GM18517 (cell line): ENCODE measurements at regions not wholly inside any gene's neighbourhood (a gene's known extent, or its start where the extent isn't known, plus 50 kb on each side); places are given as distances from the start of the nearest gene placed in this dataset.
"Not testable (repeated sequence)": the region's sequence is repeated elsewhere in the genome, so short reads cannot be mapped to it uniquely, and the experiment has no call there.

Source experiments
- ATAC-seq: cut with Tn5 transposase; IDR thresholded peaks from one replicate; pipeline ENCODE4 v1.9.1; 2021; ENCODE audit warnings: mild to moderate bottlenecking, moderate library complexity; ENCODE audit not compliant: unreplicated experiment

DNA sequence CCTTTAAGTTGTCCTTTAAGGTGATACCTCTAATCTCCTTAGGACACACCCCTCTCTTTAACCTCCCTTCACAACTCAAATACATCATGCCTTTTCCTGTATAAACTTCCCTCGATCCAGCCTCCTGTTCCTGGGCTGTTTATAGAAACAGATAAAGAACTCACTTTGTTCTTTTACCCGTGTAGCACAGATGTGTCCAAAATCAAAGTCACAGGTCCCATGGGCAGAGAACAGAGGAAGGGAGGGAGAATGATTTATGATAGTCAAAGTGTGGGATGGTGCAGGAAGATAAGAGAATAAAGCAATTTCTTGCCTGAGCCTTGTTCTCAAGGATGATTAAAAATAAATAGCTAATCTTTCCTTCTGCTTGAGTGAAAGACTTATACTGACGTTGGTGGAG lies 50.3 kb upstream of the CABCOCO1 start:
- no peak for ATAC-seq

GRCh38 chr10:61612009-61612408 lies 50.7 kb upstream of the CABCOCO1 start:
- ATAC-seq = no peak

DNA sequence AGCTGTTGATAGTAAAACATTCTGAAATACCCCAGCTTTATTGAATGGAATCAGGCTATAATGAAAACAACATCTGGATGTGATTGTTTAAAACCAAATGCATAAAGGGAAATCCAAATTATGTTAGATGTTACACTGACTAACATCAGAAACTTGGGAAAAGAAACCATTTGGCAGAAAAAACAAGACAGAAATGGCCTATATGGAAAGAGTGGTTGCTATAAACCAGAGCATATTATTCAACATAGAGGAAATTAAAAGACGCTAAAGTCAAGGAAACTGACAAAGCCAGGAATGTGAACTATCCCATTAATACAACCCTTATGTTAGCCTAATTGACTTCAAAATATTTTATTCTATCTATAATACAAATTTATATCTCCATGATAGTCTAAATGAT lies 53.0 kb upstream of the CABCOCO1 start:
- no peak for ATAC-seq

DNA sequence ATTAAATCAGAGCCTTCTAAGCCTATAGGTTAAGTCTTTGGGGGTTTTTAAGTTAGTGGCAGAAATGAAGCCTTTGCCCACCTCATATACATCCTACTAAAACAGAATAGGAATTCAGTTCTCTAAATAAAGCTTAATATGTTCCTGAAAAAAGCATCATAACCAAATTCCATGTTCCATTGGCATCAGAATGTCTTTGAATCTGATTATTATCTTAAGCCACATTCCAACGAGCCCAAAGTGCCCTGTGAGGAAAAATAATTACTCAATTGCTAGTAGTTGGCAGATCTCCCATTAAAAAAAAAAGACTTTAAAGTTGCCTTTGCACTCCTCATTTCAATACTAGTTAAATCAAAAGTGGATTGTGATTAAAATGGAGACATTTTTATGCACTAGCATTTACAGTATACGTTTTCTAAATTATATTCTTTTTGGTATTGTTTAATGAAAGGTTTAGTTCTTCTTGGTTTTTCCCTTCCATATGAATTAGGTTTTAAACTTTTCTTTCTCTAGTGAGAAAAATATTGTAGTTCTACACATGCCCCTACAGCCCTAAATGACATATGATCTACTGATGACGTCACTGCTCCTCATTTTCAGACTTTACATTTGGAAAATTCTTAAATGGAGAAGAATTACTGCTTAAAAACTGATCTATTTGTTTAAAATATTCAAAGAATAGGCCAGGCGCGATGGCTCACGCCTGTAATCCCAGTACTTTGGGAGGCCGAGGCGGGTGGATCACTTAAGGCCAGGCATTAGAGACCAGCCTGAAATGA lies 54.3 kb upstream of the CABCOCO1 start:
- no peak for ATAC-seq

GRCh38 chr10:61606959-61607907 lies 55.5 kb upstream of the CABCOCO1 start:
- no peak for ATAC-seq

- ATAC-seq = no peak
Measured at GRCh38 chr10:61605221-61605620, 57.5 kb upstream of the CABCOCO1 start.

- no peak for ATAC-seq
Measured at GRCh38 chr10:61600399-61600798, 62.3 kb upstream of the CABCOCO1 start.

GRCh38 chr10:61594430-61594829 lies 68.3 kb upstream of the CABCOCO1 start:
- no peak for ATAC-seq

DNA sequence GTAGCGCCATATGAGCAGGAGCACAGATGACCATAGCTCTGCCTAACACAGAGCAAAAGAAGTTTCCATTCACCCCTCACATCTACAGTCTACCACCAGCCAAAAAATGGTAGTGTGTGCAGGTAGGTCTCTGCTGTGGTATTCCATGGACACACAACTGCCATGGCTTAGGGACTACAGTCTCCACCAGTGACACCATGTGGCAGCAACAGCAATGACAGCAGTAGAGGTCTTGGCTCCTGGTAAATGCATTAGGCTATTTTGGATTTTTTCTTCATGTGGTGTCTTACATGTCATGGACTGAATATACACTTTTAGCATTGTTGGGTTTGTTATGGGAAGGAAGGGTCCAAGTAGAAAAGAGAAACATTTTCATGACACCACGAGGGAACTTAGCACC lies 70.1 kb upstream of the CABCOCO1 start:
- ATAC-seq = peak; percentile 51

GRCh38 chr10:61589547-61590243 lies 73.0 kb upstream of the CABCOCO1 start:
- no peak for ATAC-seq

DNA sequence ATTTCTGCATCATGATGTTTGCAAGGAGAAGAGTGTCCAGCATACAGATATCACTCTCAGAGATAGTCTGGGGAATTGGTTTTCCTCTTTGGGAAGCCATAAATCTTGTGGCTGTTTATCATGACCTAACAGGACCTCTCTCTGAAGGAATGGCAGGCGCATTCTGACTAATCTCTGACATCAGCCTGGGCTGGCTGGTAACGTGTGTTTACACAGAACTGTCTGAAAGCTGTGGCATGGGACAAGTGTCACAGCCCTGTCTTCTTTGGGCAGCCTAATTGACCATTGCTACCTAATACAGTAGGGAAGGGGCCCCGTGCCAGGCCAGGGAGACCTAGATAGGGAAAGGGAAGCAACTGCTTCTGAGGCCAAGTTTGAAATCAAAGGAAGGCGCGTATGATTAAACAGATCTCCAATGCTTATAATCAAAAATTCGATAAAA lies 73.9 kb upstream of the CABCOCO1 start:
- ATAC-seq = no peak

DNA sequence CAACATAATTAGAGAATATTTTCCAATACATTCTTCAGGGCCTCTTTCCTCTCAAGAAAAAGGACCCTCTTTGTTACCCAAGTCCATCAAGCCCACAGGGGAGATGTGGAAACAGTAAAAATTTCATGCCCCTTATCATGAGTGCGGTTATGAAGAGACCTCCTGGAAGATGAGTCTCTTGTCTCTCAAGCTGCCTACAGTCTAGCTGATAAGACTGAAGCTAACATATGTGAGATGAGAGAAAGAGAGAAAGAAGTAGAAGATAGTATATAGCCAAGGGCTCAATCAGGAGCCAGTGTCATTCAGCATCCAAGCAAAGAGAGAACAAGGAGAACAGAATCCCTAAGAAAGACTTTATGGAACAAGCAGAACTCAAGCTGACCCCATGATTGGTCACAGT lies 75.9 kb upstream of the CABCOCO1 start:
- no peak for ATAC-seq

DNA sequence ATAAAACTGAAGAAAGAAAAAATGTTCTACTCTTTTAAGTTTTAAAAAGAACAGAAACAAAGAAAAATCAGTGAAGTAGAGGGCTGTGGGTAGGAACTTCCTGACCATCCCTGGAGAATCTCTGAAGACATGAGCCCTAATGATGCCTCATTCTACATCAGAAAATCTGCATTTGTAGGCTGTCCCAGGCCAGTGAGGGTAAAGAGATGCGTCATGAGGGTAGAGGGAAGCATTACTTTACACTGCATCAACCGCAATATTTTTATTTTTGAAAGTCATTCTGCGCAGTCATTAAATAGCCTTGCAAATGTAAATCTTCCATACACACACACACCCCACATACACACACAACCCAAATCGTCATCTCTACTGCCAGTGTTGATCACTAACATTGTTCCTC lies 82.1 kb upstream of the CABCOCO1 start:
- ATAC-seq = no peak

DNA sequence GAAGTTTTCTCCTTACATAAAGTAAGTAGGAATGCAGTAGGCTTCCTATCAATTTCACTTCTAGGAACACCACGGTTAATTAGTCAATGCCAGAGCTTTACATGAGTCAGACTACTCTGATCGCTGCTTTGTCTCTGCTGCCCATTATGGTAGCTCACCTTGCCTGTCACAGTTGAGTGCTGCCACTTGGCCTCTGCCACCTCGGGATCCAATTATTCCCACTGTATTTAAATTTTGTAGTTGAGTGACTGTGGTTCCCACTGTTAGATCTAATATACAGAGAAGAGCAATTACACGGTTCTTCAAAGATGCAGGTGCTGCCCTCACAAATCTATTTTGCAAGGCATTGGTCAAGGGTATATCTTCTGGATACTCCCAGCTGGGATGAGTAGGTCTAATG lies 92.5 kb upstream of the CABCOCO1 start:
- ATAC-seq = not testable (repeated sequence)

- no peak for ATAC-seq
Measured at GRCh38 chr10:61567729-61568128, 95.0 kb upstream of the CABCOCO1 start.

DNA sequence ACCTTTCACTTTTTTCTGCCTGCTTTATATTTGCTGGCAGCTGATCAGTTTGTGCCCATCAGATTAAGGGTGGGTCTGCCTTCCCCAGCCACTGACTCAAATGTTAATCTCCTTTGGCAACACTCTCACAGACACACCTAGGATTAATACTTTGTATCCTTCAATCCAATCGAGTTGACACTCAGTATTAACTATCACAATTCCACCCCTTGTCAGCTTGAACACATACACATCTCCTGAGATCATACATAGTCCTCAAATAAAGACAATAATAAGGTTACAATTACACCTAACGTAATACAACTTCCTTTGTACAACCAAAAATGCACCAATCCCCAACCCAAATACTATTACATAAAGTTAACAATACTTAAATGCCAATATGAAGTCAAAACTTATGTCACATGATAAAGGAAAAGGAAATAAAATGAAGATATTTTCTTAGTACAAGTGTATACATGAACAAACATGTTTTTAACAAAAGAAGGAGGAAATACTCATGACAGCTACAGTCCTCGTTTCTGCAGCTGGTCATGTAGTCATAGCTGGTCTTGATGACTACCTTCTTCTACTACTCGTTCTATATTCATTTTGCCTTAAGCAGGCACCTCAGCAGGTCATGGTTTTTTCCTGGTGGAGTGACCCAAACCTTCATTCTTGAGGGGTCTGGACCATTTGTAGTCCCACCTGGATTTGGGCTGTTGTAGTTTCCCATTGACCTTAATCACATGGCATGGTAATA lies 96.7 kb upstream of the CABCOCO1 start:
- no peak for ATAC-seq

GRCh38 chr10:61564444-61564843 lies 98.3 kb upstream of the CABCOCO1 start:
- no peak for ATAC-seq

- no peak for ATAC-seq
Measured at GRCh38 chr10:61559615-61560014, 103.1 kb upstream of the CABCOCO1 start.

DNA sequence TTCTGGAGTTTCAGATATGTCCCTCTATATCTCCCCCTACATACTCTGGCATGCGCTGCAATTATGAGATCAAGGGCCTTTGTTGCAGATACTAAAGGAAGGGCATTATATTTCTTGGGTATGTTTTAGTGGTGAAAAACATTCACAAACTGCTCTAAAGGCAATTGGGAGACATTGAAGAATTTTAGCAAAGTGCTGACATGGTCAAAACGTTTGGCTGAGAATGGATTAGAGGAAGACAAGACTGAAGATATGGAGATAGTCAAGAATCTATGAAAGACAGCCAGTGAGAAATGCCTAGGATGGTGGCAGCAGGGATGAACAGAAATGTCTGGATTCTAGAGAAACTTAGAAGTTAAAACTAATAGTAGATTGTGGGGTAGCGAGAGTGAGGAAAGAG lies 104.5 kb upstream of the CABCOCO1 start:
- no peak for ATAC-seq

GRCh38 chr10:61554925-61555324 lies 101.7 kb upstream of the TMEM26 start:
- no peak for ATAC-seq

- no peak for ATAC-seq
Measured at GRCh38 chr10:61549861-61550260, 96.7 kb upstream of the TMEM26 start.
